ENCODE measurements at regions not wholly inside any gene's neighbourhood (a gene's known extent, or its start where the extent isn't known, plus 50 kb on each side); places are given as distances from the start of the nearest gene placed in this dataset.

GRCh38 chr9:24071716-24072115 is 245.7 kb upstream of the ELAVL2 start:
- TF ChIP-seq CTCF (IDR thresholded peaks at IDR 0.05; ENCODE audit: insufficient read depth, low read length) (no peak), GABPA (IDR thresholded peaks at IDR 0.05; ENCODE audit: low read depth) (no peak), POLR2AphosphoS5 (IDR thresholded peaks at IDR 0.05; ENCODE audit: low read depth) (no peak)

Data from HL-60 (cell line).